DMS153 treated with DMSO at 0.1 percent for 48 hours (cell line): ENCODE measurements at regions not wholly inside any gene's neighbourhood (a gene's known extent, or its start where the extent isn't known, plus 50 kb on each side); places are given as distances from the start of the nearest gene placed in this dataset.
A peak's percentile ranks its signal among the peaks of the same experiment; 100 is the strongest.
"Not testable (repeated sequence)": the region's sequence is repeated elsewhere in the genome, so short reads cannot be mapped to it uniquely, and the experiment has no call there.

Source experiments
- DNase-seq: peaks from one replicate; lab custom pipeline; 2025; ENCODE audit not compliant: unreplicated experiment; lab: John Stamatoyannopoulos, UW

DNA sequence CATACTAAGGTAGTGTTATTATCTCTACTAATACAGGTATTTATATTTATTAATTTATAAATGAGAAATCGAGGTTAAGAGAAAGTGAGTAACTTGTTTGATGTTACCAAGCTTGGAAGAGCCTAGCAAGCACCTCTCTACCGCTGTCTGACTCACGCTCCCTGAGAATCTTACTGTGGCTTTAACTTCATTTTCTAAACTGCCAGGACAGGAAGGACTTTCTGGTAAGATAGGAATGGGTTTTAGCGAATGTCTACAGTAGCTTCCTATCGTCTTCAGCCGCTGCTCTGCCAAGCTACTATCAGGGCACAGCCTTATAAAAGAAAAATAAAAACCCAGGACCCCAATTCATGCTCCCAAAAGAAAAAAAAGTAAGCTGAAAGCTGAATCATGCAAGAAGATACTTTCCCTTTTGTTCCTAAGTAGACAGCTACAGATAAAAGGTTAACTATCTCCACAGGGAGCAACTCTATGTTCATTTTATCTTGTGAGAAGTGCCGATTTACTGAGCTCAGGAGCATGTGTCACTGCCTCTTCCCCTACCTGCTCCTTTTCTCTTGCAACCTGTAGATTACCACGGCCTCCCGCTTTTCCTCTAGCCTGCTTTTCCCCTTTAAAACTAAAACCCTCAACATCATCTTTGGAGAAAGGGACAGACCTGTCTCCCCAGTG, 60.2 kb downstream of the THNSL1 start:
- DNase-seq, result no peak

DNA sequence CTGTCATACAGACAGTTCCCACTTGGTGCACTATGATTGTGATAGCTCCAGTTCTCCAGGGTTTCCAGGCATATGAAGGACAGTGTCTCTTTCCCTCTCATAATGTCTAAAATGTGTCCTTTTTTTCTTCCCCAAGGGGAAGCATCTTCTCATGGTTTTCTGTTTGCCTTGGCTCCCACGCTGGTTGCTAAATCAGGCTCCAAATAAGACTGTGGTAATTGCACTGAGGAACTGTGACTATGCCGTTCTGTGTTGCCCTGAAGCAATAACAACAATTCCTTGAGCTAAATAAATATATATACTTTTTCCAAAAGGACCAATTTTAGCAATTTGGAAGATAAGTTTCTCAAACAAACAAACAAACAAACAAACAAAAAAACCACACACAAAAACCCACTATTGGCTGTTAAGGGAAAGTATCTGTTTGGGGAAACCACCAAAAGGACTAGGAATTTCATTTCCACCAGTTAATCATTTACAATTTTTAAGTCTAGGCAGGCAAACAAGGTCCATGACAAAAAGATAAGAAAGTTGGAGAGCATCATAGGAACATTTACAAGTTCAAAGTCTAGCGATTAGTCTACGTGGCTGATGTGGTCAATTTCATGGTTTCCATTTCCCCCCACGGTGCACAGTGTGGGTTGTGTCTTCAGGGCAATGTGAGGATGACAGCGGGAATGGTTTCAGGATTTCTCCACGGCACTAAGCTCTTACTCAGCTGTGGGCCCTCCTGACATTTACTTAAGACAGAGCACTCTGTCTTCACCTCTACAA, 62.4 kb downstream of the THNSL1 start:
- no peak for DNase-seq

DNA sequence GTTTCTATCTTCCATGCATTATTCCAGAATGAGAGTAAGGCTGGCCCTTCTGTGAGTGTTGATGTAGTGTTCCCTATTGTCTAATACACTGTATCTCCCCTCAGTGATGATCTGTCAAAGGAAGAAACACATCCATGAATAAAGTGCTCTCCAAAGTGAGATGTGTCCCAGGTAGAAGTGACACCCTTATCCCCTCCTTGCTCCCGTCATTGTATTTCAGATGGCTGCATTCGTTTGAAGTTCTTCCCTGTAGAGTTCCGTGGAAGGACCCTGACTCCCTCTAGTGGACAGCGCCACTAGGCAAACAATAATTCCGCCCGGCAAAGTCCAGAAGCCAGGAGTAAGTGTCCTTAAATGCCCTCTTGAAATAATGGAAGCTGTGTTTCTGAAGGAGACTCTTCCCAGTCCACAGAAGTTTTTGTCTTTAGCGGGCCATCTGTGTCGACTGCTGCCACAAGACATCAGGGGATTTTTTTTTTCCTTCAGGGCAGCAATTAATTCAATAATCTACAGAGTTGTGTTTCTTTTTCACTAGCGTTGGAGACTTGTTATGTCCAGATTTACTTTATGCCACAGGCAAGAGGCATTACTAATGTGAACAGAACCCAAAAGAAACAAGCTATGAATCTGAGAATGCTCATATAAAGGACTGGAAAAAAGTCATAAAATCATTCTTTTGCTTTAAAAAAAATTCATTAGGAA, 64.6 kb downstream of the THNSL1 start:
- DNase-seq, result peak; percentile 46

GRCh38 chr10:25082276-25083204, 66.1 kb downstream of the THNSL1 start:
- peak; percentile 51 for DNase-seq

- no peak for DNase-seq
Measured at GRCh38 chr10:25083546-25084111, 67.2 kb downstream of the THNSL1 start.

GRCh38 chr10:25084447-25084846, 68.0 kb downstream of the THNSL1 start:
- no peak for DNase-seq

GRCh38 chr10:25094590-25094989, 78.2 kb downstream of the THNSL1 start:
- no peak for DNase-seq

GRCh38 chr10:25097669-25098411, 77.0 kb upstream of the GPR158 start:
- no peak for DNase-seq

DNA sequence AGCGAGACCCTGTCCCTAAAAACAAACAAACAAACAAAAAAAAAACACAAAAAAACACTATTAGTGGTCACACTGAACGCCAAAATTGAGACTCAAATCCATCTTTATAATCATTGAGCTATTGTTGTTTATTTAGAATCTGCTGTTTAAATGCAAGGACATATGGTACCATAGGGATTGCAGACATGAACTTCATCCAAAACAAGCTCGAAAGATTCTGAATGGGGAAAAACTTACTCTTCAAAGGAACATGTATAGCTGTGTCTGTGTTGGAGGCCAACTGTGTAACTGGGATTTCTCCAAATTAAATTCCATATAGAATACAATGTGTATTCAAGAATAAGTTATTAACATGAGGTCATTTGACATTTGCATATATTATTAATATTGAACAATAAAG, 74.7 kb upstream of the GPR158 start:
- DNase-seq, result no peak

GRCh38 chr10:25101461-25102146, 73.2 kb upstream of the GPR158 start:
- no peak for DNase-seq

GRCh38 chr10:25102147-25102822, 72.5 kb upstream of the GPR158 start:
- DNase-seq, result no peak

DNA sequence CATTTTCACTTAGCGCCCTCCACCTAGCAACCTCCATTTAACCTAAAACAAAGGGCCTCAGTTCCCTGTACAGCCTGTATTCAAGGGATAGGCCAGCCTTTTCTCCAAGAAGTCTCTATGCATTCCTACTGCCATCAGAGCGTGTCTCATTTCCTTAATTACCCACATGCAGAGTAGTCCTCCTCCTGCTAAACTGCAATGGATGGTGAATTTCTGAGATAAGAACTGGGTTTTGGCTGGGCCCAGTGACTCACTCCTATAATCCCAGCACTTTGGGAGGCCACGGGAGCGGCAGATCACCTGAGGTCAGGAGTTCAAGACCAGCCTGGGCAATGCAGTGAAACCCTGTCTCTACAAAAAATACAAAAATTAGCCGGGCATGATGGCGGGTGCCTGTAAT, 71.1 kb upstream of the GPR158 start:
- DNase-seq, result no peak

GRCh38 chr10:25104441-25104840, 70.4 kb upstream of the GPR158 start:
- no peak for DNase-seq

DNA sequence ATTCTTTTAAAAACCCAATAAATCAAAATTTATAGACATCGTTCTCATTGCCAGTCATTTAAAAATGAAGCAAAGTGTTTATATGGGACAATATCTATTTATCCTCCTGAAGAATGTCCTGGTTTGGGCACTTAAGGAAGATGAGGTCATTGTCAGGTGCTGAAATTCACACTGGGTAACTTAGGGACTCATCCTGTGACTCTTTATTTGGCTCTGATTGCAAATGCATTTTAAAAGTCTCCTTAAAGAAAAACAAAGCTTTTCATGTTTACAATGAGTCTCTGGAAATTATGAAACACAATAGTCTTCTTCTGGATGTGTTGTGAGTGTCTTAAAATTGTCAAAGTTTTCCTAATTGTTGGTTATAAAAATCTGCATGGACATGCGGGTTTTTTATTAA, 69.5 kb upstream of the GPR158 start:
- no peak for DNase-seq

GRCh38 chr10:25105743-25106260, 69.0 kb upstream of the GPR158 start:
- DNase-seq, result no peak

- no peak for DNase-seq
Measured at GRCh38 chr10:25107756-25108155, 67.0 kb upstream of the GPR158 start.

DNA sequence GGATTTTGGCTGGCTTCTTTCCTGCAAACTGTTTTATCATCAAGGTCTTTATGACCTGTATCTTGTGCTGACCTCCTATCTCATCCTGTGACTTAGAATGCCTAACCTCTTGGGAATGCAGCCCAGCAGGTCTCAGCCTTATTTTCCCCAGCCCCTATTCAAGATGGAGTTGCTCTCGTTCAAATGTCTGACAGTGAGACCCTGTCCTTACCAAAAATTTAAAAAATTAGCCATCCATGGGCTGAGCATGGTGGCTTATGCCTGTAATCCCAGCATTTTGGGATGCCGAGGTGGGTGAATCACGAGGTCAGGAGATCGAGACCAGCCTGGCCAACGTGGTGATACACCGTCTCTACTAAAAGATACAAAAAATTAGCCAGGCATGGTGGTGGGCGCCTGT, 64.9 kb upstream of the GPR158 start:
- not testable (repeated sequence) for DNase-seq

GRCh38 chr10:25112016-25112415, 62.8 kb upstream of the GPR158 start:
- no peak for DNase-seq
